Liver (tissue), 7 donors: ENCODE measurements at regions not wholly inside any gene's neighbourhood (a gene's known extent, or its start where the extent isn't known, plus 50 kb on each side); places are given as distances from the start of the nearest gene placed in this dataset.

ENCODE experiments used
- DNase-seq: peaks from one replicate; pipeline ENCODE4 v3.0.0-alpha.2; 2017; ENCODE audit warnings: low spot score
- H3K27ac ChIP-seq, 2 donors: one replicate each; pipeline ENCODE4 v1.7.0; 2013; ENCODE audit warnings: inconsistent platforms in 2 of 2, low read length in 2 of 2, control low read depth in 1 of 2, low read depth in 1 of 2, mild to moderate bottlenecking in 1 of 2
- H3K27me3 ChIP-seq, 4 donors: one replicate each; pipeline versions ENCODE4 v1.6.1 to v1.7.0; 2013; ENCODE audit warnings: low read length in 3 of 4, inconsistent platforms in 1 of 4, mild to moderate bottlenecking in 1 of 4, moderate library complexity in 1 of 4; ENCODE audit not compliant: control insufficient read depth in 4 of 4, insufficient read depth in 4 of 4
- H3K36me3 ChIP-seq, 4 donors: one replicate each; pipeline versions ENCODE4 v1.6.1 to v1.7.0; 2013; ENCODE audit warnings: low read length in 3 of 4, mild to moderate bottlenecking in 3 of 4, low read depth in 1 of 4, moderate library complexity in 1 of 4; ENCODE audit not compliant: control insufficient read depth in 4 of 4, insufficient read depth in 3 of 4
- H3K4me1 ChIP-seq, 4 donors: one replicate each; pipeline versions ENCODE4 v1.6.1 to v1.7.0; 2013; ENCODE audit warnings: low read length in 3 of 4, mild to moderate bottlenecking in 3 of 4, moderate library complexity in 1 of 4; ENCODE audit not compliant: control insufficient read depth in 4 of 4, insufficient read depth in 4 of 4
- H3K4me3 ChIP-seq, 3 donors: one replicate each; pipeline versions ENCODE4 v1.6.1 to v1.7.0; 2013; ENCODE audit warnings: low read length in 3 of 3, control low read depth in 1 of 3, low read depth in 1 of 3, mild to moderate bottlenecking in 1 of 3
- H3K9ac ChIP-seq, 2 donors: one replicate each; pipeline ENCODE4 v1.7.0; 2013; ENCODE audit warnings: low read length in 2 of 2, mild to moderate bottlenecking in 2 of 2, moderate library complexity in 2 of 2, control low read depth in 1 of 2, low read depth in 1 of 2
- H3K9me3 ChIP-seq, 4 donors: one replicate each; pipeline versions ENCODE4 v1.6.1 to v1.7.0; 2013; ENCODE audit warnings: low read length in 3 of 4; ENCODE audit not compliant: control insufficient read depth in 4 of 4
- FOXA1 ChIP-seq: IDR thresholded peaks from 2 replicates; pipeline ENCODE4 v1.6.1; 2016; ENCODE audit warnings: antibody characterized with exemption
- JUND ChIP-seq, 2 donors: IDR thresholded peaks; 2 replicates each; pipeline ENCODE4 v1.6.1; 2016; ENCODE audit warnings: antibody characterized with exemption in 2 of 2
- NR2F2 ChIP-seq: IDR thresholded peaks from 2 replicates; pipeline ENCODE4 v1.6.1; 2016; ENCODE audit warnings: antibody characterized with exemption
- TAF1 ChIP-seq: conservative IDR thresholded peaks from 2 replicates; pipeline ENCODE4 v1.6.1; 2016; ENCODE audit warnings: antibody characterized with exemption, mild to moderate bottlenecking
- WGBS: extraction: QIAGEN DNeasy Blood & Tissue Kit; methylation state at CpG from one replicate; pipeline ENCODE4 v1.1.7; 2013; 5-methylcytosine and 5-hydroxymethylcytosine counted together
- TF ChIP-seq, protein P1 (sequence below): IDR thresholded peaks from 2 replicates; pipeline ENCODE4 v1.6.1; 2016; ENCODE audit warnings: antibody characterized with exemption, mild to moderate bottlenecking
- donor health status: healthy.
- donor health status: healthy.
- donor health status: healthy.
- donor health status: healthy.

- Histone ChIP-seq H3K4me3 (peak overlapping the region; percentile 55 to 94 (median 61)), H3K27me3 (peaks cover 0 to 2% (median 0%) of the 10 kb centered on the region in 4 donors), H3K4me1 (peaks cover 4 to 14% (median 9%) of the 10 kb centered on the region in 4 donors), H3K9ac (no peak overlapping the region), H3K9me3 (no peaks in the 10 kb centered on the region), H3K36me3 (no peaks in the 10 kb centered on the region), H3K27ac (no peak overlapping the region)
- no peak for DNase-seq
- no peak for TF ChIP-seq FOXA1
- TF ChIP-seq, protein P1, sequence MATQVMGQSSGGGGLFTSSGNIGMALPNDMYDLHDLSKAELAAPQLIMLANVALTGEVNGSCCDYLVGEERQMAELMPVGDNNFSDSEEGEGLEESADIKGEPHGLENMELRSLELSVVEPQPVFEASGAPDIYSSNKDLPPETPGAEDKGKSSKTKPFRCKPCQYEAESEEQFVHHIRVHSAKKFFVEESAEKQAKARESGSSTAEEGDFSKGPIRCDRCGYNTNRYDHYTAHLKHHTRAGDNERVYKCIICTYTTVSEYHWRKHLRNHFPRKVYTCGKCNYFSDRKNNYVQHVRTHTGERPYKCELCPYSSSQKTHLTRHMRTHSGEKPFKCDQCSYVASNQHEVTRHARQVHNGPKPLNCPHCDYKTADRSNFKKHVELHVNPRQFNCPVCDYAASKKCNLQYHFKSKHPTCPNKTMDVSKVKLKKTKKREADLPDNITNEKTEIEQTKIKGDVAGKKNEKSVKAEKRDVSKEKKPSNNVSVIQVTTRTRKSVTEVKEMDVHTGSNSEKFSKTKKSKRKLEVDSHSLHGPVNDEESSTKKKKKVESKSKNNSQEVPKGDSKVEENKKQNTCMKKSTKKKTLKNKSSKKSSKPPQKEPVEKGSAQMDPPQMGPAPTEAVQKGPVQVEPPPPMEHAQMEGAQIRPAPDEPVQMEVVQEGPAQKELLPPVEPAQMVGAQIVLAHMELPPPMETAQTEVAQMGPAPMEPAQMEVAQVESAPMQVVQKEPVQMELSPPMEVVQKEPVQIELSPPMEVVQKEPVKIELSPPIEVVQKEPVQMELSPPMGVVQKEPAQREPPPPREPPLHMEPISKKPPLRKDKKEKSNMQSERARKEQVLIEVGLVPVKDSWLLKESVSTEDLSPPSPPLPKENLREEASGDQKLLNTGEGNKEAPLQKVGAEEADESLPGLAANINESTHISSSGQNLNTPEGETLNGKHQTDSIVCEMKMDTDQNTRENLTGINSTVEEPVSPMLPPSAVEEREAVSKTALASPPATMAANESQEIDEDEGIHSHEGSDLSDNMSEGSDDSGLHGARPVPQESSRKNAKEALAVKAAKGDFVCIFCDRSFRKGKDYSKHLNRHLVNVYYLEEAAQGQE: peak; percentile 44
- 6% methylated on average over 60 of the region's 60 CpGs for WGBS
These were observed 160.5 kb upstream of the CHRNA7 start for GRCh38 chr15:31869686-31870307.

- Histone ChIP-seq H3K27me3 (peaks cover 0 to 2% (median 0%) of the 10 kb centered on the region in 4 donors), H3K4me1 (peaks cover 4 to 14% (median 9%) of the 10 kb centered on the region in 4 donors), H3K9ac (peak within 1 kb of the TSS in 1 of 2 donors; percentile 43), H3K27ac (peak within 1 kb of the TSS; percentile 66 to 71), H3K36me3 (no peaks in the 10 kb centered on the region), H3K9me3 (no peaks in the 10 kb centered on the region), H3K4me3 (peak within 1 kb of the TSS; percentile 77 to 94 (median 84))
- TF ChIP-seq TAF1: no peak
- TF ChIP-seq FOXA1: no peak
- TF ChIP-seq, protein P1: peak; percentile 23
- no peak for TF ChIP-seq JUND (IDR thresholded peaks at IDR 0.05)
- no peak for TF ChIP-seq NR2F2
- WGBS: under 1% methylated on average over 122 of the region's 122 CpGs
- DNase-seq: peak; percentile 86
These were observed 159.8 kb upstream of the CHRNA7 start, which contains the start of gene OTUD7A for GRCh38 chr15:31870328-31871165. Gene OTUD7A, minus strand, starts transcription at chr15:31870673.
